ENCODE measurements at regions not wholly inside any gene's neighbourhood (a gene's known extent, or its start where the extent isn't known, plus 50 kb on each side); places are given as distances from the start of the nearest gene placed in this dataset.

- no peak for TF ChIP-seq SKIL (CRISPR knock-in tag; IDR thresholded peaks at IDR 0.05; ENCODE audit: borderline replicate concordance)
- no peak for TF ChIP-seq CREB1 (IDR thresholded peaks at IDR 0.05)
- no peak for TF ChIP-seq CREB1 (CRISPR knock-in tag; IDR thresholded peaks at IDR 0.05)
- TF ChIP-seq ATF7 (IDR thresholded peaks at IDR 0.05), result no peak
- TF ChIP-seq ATF7 (CRISPR knock-in tag; IDR thresholded peaks at IDR 0.05), result no peak
- no peak for TF ChIP-seq ZNF138 (CRISPR knock-in tag; IDR thresholded peaks at IDR 0.05; ENCODE audit: low read depth)
- TF ChIP-seq TAF15 (IDR thresholded peaks at IDR 0.05; ENCODE audit: low read depth, low read length, poor library complexity, severe bottlenecking), result no peak
- no peak for TF ChIP-seq ZNF253 (CRISPR knock-in tag; IDR thresholded peaks at IDR 0.05; ENCODE audit: borderline replicate concordance)
Observed at GRCh38 chr14:51564986-51565604, 86.6 kb upstream of the FRMD6 start.

Data from HepG2 (cell line).